Activated CD4-positive, alpha-beta T cell treated with anti-CD3 and anti-CD28 coated beads, Interleukin-2, amount 10 ng/mL, durations not matched to agents 7 days and 5 days (primary cell): ENCODE measurements at regions not wholly inside any gene's neighbourhood (a gene's known extent, or its start where the extent isn't known, plus 50 kb on each side); places are given as distances from the start of the nearest gene placed in this dataset.

Source experiments
- CTCF ChIA-PET: fragments of 350-600 bp; sonication (Branson Sonifier 250); formaldehyde crosslinking; loops from one replicate; lab custom pipeline; 2021; ENCODE audit warnings: antibody characterized with exemption; lab: Charles Lee
- POLR2A ChIA-PET: fragments of 350-600 bp; sonication (Branson Sonifier 250); formaldehyde crosslinking; loops from one replicate; lab custom pipeline; 2021; ENCODE audit warnings: antibody characterized with exemption; lab: Charles Lee
- DNase-seq: peaks from one replicate; pipeline ENCODE4 v3.0.0-alpha.2; 2020
- H3K27ac Mint-ChIP-seq: one replicate; pipeline ENCODE4 v1.8.0; 2021; ENCODE audit warnings: mild to moderate bottlenecking, moderate library complexity, mixed read lengths
- H3K27me3 Mint-ChIP-seq: one replicate; pipeline ENCODE4 v1.8.0; 2021; ENCODE audit warnings: mixed read lengths
- H3K36me3 Mint-ChIP-seq: one replicate; pipeline ENCODE4 v1.8.0; 2021; ENCODE audit warnings: low read depth, mixed read lengths
- H3K4me1 Mint-ChIP-seq: one replicate; pipeline ENCODE4 v1.8.0; 2021; ENCODE audit warnings: mixed read lengths
- H3K4me3 Mint-ChIP-seq: one replicate; pipeline ENCODE4 v1.8.0; 2021; ENCODE audit warnings: mild to moderate bottlenecking, moderate library complexity, mixed read lengths
- H3K9me3 Mint-ChIP-seq: one replicate; pipeline ENCODE4 v1.8.0; 2021; ENCODE audit warnings: mixed read lengths

- no peaks in the 10 kb centered on the region for H3K36me3 Mint-ChIP-seq
- ChIA-PET CTCF (no interaction called here), POLR2A (no interaction called here)
- no peak overlapping the region for H3K4me3 Mint-ChIP-seq
- DNase-seq: no peak
- no peak overlapping the region for H3K27ac Mint-ChIP-seq
- peaks cover 3% of the 10 kb centered on the region for H3K27me3 Mint-ChIP-seq
- H3K4me1 Mint-ChIP-seq: no peaks in the 10 kb centered on the region
- no peaks in the 10 kb centered on the region for H3K9me3 Mint-ChIP-seq
These were observed 258.3 kb downstream of the OLFM3 start for GRCh38 chr1:101738475-101738874.

DNA sequence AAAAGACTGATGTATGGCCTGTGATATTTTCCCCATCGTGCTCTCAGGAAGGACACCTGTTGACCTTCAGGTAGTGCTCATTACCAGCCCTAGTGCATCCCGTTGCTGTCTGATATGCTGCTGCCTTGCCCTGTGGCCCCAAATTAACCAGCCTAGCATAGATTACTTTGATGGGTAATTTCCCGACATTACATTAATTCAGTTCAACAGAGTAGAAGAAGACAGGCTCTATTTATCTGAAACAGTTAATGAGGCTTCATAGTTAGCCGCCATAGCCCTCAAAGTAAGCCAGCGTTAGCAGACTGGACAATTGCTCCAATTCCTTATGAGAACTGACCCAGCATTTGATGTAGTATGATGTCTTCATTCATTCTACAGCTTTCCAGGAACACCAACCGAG lies 257.6 kb downstream of the OLFM3 start:
- Mint-ChIP-seq H3K4me3 (no peak overlapping the region), H3K36me3 (no peaks in the 10 kb centered on the region), H3K9me3 (no peaks in the 10 kb centered on the region)

GRCh38 chr1:101739826-101740330 lies 256.8 kb downstream of the OLFM3 start:
- Mint-ChIP-seq H3K36me3 (no peaks in the 10 kb centered on the region), H3K27me3 (peaks cover 3% of the 10 kb centered on the region), H3K4me3 (no peak overlapping the region), H3K4me1 (no peaks in the 10 kb centered on the region), H3K9me3 (no peaks in the 10 kb centered on the region), H3K27ac (no peak overlapping the region)
- POLR2A ChIA-PET: no interaction called here
- CTCF ChIA-PET: no interaction called here
- no peak for DNase-seq

More for the DNA sequence above, 257.6 kb downstream of the OLFM3 start:
- ChIA-PET POLR2A (no interaction called here), CTCF (no interaction called here)
- H3K4me1 Mint-ChIP-seq: no peaks in the 10 kb centered on the region
- peaks cover 3% of the 10 kb centered on the region for H3K27me3 Mint-ChIP-seq
- no peak for DNase-seq
- H3K27ac Mint-ChIP-seq: no peak overlapping the region

DNA sequence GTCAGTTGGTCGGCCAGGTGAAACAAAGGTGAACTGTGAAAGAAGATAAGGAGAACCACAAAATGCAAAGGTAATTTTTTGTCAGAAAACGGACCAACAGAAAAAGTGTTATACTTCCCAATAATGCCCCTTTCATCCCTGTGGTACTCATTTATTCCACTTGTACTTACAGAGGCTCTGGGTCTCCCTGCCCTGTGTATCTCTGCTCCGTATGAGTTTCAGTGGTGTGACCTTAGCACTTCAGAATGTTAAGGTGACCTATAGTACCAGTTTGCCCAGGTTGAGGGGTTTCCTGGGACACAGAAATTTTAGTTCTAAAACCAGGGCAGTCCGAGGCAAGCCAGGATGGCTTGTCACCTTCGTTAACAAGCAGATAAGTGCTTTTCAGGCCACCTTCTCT lies 254.8 kb downstream of the OLFM3 start:
- H3K27ac Mint-ChIP-seq: no peak overlapping the region
- no peaks in the 10 kb centered on the region for H3K4me1 Mint-ChIP-seq
- DNase-seq: no peak
- no peaks in the 10 kb centered on the region for H3K9me3 Mint-ChIP-seq
- peaks cover 3% of the 10 kb centered on the region for H3K27me3 Mint-ChIP-seq
- no peaks in the 10 kb centered on the region for H3K36me3 Mint-ChIP-seq
- CTCF ChIA-PET: interaction anchor here (0.7 kb wide), 2 partner anchors 131 to 1385 kb away, joined by 4 read pairs; no protein-coding TSS in a partner anchor
- H3K4me3 Mint-ChIP-seq: no peak overlapping the region
- POLR2A ChIA-PET: no interaction called here

- no peaks in the 10 kb centered on the region for H3K4me1 Mint-ChIP-seq
- no peak overlapping the region for H3K4me3 Mint-ChIP-seq
- H3K27me3 Mint-ChIP-seq: peaks cover 3% of the 10 kb centered on the region
- no peak overlapping the region for H3K27ac Mint-ChIP-seq
- H3K36me3 Mint-ChIP-seq: no peaks in the 10 kb centered on the region
- DNase-seq: no peak
- ChIA-PET POLR2A (no interaction called here), CTCF (no interaction called here)
- no peaks in the 10 kb centered on the region for H3K9me3 Mint-ChIP-seq
These were observed 254.2 kb downstream of the OLFM3 start for GRCh38 chr1:101742509-101742908.

GRCh38 chr1:101745551-101746270 lies 251.0 kb downstream of the OLFM3 start:
- Mint-ChIP-seq H3K27me3 (peaks cover 2% of the 10 kb centered on the region), H3K27ac (no peak overlapping the region), H3K9me3 (no peaks in the 10 kb centered on the region), H3K4me1 (no peaks in the 10 kb centered on the region), H3K4me3 (no peak overlapping the region), H3K36me3 (no peaks in the 10 kb centered on the region)
- ChIA-PET POLR2A (no interaction called here), CTCF (no interaction called here)
- DNase-seq: no peak

- no peaks in the 10 kb centered on the region for H3K9me3 Mint-ChIP-seq
- H3K4me1 Mint-ChIP-seq: no peaks in the 10 kb centered on the region
- DNase-seq: no peak
- POLR2A ChIA-PET: no interaction called here
- H3K27ac Mint-ChIP-seq: no peak overlapping the region
- H3K36me3 Mint-ChIP-seq: no peaks in the 10 kb centered on the region
- no peak overlapping the region for H3K4me3 Mint-ChIP-seq
- CTCF ChIA-PET: no interaction called here
- H3K27me3 Mint-ChIP-seq: peaks cover 2% of the 10 kb centered on the region
These were observed 248.6 kb downstream of the OLFM3 start for GRCh38 chr1:101748077-101748476.
